ENCODE measurements at regions not wholly inside any gene's neighbourhood (a gene's known extent, or its start where the extent isn't known, plus 50 kb on each side); places are given as distances from the start of the nearest gene placed in this dataset.

GRCh38 chr7:17523813-17524739, 225.6 kb downstream of the AHR start:
- ATAC-seq, result peak; percentile 79

DNA sequence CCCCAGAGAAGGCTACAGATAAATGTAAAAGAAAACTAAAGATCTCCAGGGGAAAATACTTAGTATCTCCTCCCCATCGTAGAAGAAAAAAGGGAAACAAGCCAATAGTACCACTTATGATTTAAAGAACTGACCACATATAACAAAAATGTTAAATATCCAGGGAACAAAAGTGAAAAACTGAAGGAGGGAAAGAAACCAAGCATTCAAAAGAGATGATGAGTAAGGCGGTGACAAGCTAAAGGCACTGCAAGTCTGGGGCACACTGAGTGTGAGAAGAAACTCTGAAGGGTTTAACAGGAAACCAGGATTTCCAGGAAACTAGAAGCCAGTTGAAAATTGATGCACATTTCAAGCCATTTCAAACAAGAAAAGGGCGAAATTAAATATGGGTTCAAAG, 226.3 kb downstream of the AHR start:
- no peak for ATAC-seq

- ATAC-seq, result no peak
Observed at GRCh38 chr7:17526621-17527020, 228.2 kb downstream of the AHR start.

GRCh38 chr7:17528636-17529035, 230.2 kb downstream of the AHR start:
- ATAC-seq, result no peak

DNA sequence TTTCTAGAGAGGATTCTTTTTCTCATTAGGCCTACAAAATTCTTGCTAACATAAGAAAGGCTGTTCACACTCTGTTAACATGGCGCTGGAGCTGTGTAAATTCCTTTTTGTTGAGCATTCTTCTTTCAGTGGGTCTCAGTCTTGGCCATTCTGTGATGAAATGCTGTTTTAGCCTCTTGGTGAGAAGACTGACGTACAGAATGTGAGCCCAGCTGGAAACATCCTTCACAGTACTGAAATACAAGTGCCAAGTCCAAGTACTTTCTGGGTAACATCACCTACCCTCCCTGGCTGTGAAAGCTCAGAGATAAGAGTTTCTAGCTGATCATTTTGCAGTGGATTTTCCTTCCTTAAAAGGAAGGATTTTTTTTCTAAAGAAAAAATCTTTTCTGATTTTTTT, 231.8 kb downstream of the AHR start:
- ATAC-seq, result no peak

DNA sequence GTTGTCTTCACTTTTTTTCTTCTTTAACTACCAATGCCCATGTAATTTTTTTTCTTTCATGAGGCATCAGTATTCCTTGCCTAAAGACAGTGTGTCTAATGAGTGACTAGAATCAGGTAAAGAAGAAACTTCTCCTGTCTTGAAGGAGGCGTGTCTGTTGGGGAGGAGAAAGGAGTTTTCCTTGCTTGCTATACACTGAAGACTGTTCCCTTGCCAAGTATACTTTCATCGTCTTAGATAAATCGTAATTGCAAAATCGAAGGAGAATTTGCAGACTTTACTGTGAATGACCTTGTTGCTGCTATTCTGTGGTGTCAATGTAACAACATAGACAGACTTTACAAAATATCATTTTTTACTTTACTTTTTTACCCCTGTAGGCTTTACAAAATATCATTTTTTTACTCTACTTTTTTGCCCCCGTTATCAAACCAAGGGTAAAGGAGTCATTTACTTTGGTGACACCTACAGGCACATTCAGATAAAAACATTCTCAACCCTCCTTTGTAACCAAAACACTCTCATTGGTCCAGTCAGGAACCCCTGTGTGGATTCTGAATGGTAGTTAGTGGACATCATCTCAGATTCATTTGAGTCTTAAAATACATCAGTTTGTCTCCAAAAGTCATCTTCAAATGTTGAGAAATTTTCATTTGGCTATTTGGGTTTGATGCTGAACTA, 232.4 kb downstream of the AHR start:
- no peak for ATAC-seq

DNA sequence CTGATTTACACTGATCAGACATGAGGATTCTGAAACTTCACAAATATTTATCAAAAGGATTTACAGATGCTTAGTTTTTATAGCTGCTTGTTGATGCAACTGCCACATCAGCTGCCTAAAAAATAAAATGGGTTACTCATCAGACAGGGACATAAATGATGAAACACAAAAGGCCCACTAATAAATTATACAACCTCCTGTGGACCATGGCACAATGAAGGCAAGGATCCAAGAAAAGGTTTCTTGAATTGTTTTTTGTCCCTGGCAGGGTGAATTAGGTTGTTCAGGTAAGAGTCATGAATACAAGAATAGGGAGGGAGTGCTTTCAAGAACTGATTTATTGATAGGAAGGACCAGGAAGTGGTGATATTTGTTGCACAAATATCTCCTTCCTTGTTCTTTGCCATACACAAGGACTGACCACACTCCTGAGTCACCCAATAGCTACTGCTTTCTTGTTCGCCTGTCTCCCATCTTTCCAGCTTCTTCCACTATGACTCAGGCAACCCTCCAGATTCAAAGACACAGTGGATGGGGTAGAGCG, 234.5 kb downstream of the AHR start:
- peak; percentile 89 for ATAC-seq

GRCh38 chr7:17534348-17534747, 235.9 kb downstream of the AHR start:
- ATAC-seq, result no peak

GRCh38 chr7:17535776-17536175, 237.3 kb downstream of the AHR start:
- peak; percentile 46 for ATAC-seq

- no peak for ATAC-seq
Observed at GRCh38 chr7:17544401-17544800, 245.9 kb downstream of the AHR start.

GRCh38 chr7:17545348-17545747, 246.9 kb downstream of the AHR start:
- no peak for ATAC-seq

GRCh38 chr7:17546189-17546588, 247.7 kb downstream of the AHR start:
- ATAC-seq, result no peak

- ATAC-seq, result peak; percentile 28
Observed at GRCh38 chr7:17546592-17546991, 248.1 kb downstream of the AHR start.

- ATAC-seq, result no peak
Observed at GRCh38 chr7:17548014-17548653, 249.7 kb downstream of the AHR start.

DNA sequence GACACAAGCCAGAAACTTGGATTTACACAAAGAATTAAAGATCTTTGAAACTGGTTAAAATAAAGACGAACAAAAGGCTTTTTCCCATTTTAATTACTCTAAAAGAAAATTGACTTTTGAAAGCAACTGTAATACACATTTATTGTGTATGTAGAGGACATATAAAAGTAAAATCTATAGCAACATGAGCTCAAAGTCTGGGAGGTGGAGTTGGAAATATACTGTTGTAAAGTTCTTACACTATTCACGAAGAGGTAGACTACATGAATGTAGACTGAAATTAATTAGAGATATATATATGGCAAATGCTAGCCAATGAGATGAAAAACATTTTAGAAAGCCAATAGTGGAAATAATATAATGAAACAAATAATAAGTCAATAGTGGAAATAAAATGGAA, 251.0 kb downstream of the AHR start:
- ATAC-seq, result no peak

GRCh38 chr7:17552373-17552772, 253.9 kb downstream of the AHR start:
- ATAC-seq, result no peak

- no peak for ATAC-seq
Observed at GRCh38 chr7:17552952-17553351, 254.5 kb downstream of the AHR start.

- no peak for ATAC-seq
Observed at GRCh38 chr7:17554341-17555015, 256.0 kb downstream of the AHR start.

DNA sequence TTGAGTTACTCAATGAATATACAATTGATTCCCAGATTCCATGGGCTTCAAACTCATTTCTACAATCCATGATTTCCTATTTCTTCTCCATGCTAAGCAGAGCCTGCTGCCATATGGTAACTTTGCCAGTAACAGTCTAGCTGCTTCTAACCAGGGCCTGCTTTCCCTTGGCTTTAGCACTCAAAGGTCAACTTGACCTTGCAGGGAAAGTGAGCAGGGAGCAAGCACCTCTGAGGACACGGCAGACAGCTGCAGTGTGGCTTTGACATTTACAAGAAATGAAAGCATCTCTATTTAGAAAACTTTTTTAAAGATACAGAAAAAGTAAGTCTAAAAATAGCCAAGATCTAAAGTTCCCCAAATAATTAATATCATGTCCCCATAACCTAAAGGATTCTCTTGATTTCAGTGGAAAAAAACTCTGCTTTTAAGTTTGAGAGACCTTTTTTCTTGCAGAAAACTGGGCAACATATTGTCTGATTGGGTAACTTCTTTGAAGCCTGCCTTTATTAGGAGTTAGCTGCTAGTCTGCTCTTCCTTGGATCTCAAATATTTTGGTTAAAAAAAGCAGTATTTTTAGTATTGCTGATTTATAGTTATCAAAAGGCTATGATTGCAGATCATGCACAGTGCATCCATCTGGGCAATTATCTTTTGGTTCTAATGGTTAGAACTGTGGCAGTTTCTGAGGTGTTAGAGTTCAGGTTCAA, 257.9 kb downstream of the AHR start:
- ATAC-seq, result no peak

DNA sequence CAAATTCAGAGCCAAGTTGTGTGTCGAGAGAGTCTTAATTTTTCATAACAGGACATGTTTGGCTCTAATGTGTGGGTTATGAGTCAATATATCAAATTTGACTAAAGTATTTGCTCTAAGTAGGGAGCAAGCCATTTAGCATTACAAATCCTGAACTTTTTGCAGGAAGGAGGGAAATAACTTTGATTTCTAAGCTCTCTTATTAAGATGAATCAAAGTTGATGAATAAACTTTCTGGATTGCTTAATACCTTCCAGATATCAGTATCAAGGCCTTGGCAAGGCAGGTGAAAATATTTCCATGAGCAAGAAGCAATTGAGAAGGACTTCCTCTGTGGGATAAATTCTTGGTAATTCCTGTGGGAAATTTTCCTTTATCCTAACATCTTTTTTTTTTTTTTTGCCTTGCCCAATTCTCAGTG, 258.8 kb downstream of the AHR start:
- ATAC-seq, result no peak

DNA sequence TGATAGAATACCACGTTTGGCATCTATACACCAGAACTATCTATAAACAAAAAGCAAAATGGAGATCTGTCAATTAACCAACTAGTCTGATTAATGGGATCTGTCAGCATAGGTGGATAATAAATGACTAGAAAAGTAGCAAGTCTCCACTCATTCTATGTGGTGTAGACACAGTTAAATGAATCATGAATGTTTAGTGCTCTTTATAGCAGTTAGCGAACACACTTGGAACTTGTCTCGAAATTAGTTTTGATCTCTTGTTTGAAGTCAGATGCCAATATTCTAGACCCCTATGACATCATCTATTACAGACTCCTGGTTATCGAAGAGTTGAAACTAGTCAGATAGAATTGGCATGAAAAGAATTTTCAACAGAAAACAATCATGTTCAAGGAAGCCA, 259.7 kb downstream of the AHR start:
- no peak for ATAC-seq

Data from esophagus mucosa (tissue), 1 donor.